Activated CD8-positive, alpha-beta T cell treated with anti-CD3 and anti-CD28 coated beads for 36 hours (primary cell): ENCODE measurements at regions not wholly inside any gene's neighbourhood (a gene's known extent, or its start where the extent isn't known, plus 50 kb on each side); places are given as distances from the start of the nearest gene placed in this dataset.

Experiments used
- ATAC-seq: fragments of 200-7000 bp; cut with Tn5 transposase; one replicate; pipeline ENCODE4 v1.10.0; 2021; ENCODE audit warnings: mild to moderate bottlenecking, moderate library complexity
- CTCF ChIA-PET: fragments of 350-600 bp; sonication (Branson Sonifier 250); formaldehyde crosslinking; loops from one replicate; lab custom pipeline; 2021; ENCODE audit warnings: antibody characterized with exemption; lab: Charles Lee
- POLR2A ChIA-PET: fragments of 350-600 bp; sonication (Branson Sonifier 250); formaldehyde crosslinking; loops from one replicate; lab custom pipeline; 2021; ENCODE audit warnings: antibody characterized with exemption; lab: Charles Lee
- DNase-seq: peaks from one replicate; pipeline ENCODE4 v3.0.0-alpha.2; 2020
- H3K27ac Mint-ChIP-seq: one replicate; pipeline ENCODE4 v1.8.0; 2021; ENCODE audit warnings: mild to moderate bottlenecking, mixed read lengths
- H3K27me3 Mint-ChIP-seq: one replicate; pipeline ENCODE4 v1.8.0; 2021; ENCODE audit warnings: mixed read lengths
- H3K36me3 Mint-ChIP-seq: one replicate; pipeline ENCODE4 v1.8.0; 2021; ENCODE audit warnings: low read depth, mixed read lengths
- H3K4me1 Mint-ChIP-seq: one replicate; pipeline ENCODE4 v1.8.0; 2021; ENCODE audit warnings: low read depth, mixed read lengths
- H3K4me3 Mint-ChIP-seq: one replicate; pipeline ENCODE4 v1.8.0; 2021; ENCODE audit warnings: mild to moderate bottlenecking, moderate library complexity, mixed read lengths
- H3K9me3 Mint-ChIP-seq: one replicate; pipeline ENCODE4 v1.8.0; 2021; ENCODE audit warnings: mixed read lengths
- intact Hi-C: fragments of 100-400 bp; cut with micrococcal nuclease; formaldehyde crosslinking; loops from one replicate; pipeline ENCODE4 v1.10.0; 2022
- TF ChIP-seq, protein P1 (sequence below): fragments of 200-600 bp; IDR thresholded peaks from one replicate; pipeline ENCODE4 v1.8.0; 2022; ENCODE audit warnings: antibody characterized with exemption, mild to moderate bottlenecking

DNA sequence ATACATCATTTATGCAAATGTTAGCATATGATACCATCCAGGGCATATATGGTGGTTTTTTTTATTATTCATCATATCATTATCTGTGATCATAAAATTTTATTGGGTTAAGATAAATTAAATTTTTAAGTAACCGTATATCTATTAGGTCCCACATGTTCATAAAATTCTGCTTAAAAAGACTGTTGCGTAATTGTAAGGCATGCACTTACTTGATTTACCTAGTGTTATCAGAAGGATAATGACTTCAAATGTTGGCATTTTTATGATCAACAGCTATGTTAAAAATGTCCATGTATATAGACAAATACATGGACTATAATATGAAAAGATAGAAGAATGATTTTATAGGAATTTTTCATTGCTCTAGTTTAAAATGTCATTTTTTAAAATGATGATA is 1625.5 kb upstream of the CELF4 start:
- no peaks in the 10 kb centered on the region for H3K27me3 Mint-ChIP-seq
- no peaks in the 10 kb centered on the region for H3K4me1 Mint-ChIP-seq
- H3K9me3 Mint-ChIP-seq = peaks cover 2% of the 10 kb centered on the region
- no peak overlapping the region for H3K27ac Mint-ChIP-seq
- intact Hi-C loops = no loop called here
- ChIA-PET CTCF (no interaction called here), POLR2A (no interaction called here)
- TF ChIP-seq, protein P1, sequence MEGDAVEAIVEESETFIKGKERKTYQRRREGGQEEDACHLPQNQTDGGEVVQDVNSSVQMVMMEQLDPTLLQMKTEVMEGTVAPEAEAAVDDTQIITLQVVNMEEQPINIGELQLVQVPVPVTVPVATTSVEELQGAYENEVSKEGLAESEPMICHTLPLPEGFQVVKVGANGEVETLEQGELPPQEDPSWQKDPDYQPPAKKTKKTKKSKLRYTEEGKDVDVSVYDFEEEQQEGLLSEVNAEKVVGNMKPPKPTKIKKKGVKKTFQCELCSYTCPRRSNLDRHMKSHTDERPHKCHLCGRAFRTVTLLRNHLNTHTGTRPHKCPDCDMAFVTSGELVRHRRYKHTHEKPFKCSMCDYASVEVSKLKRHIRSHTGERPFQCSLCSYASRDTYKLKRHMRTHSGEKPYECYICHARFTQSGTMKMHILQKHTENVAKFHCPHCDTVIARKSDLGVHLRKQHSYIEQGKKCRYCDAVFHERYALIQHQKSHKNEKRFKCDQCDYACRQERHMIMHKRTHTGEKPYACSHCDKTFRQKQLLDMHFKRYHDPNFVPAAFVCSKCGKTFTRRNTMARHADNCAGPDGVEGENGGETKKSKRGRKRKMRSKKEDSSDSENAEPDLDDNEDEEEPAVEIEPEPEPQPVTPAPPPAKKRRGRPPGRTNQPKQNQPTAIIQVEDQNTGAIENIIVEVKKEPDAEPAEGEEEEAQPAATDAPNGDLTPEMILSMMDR = no peak
- DNase-seq = no peak
- no peak overlapping the region for H3K4me3 Mint-ChIP-seq
- ATAC-seq = no peak
- no peaks in the 10 kb centered on the region for H3K36me3 Mint-ChIP-seq

DNA sequence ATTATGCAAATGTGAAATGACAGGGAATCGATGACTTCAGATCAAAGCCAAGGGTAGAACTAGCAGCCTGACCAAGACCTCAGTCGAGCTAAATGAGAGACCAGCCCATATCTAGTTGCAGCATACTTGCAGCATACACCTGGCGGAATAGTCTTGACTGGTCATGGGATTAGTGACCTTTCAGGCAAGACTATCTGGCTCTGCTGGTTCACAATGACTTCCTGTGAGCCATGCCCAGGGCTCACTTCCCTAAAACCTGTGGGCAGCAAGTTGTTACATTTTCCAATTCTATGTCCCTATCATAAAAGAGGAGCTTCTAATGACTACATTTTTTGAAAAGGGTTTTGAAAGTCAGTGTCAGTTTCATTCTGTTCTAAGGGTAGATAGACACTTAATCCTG is 1624.9 kb upstream of the CELF4 start:
- CTCF ChIA-PET = no interaction called here
- Mint-ChIP-seq H3K27me3 (no peaks in the 10 kb centered on the region), H3K4me1 (no peaks in the 10 kb centered on the region), H3K36me3 (no peaks in the 10 kb centered on the region), H3K4me3 (no peak overlapping the region), H3K27ac (no peak overlapping the region), H3K9me3 (peaks cover 2% of the 10 kb centered on the region)
- ATAC-seq (no peak), DNase-seq (no peak)
- POLR2A ChIA-PET = no interaction called here
- TF ChIP-seq, protein P1 = no peak
- intact Hi-C loops = no loop called here

DNA sequence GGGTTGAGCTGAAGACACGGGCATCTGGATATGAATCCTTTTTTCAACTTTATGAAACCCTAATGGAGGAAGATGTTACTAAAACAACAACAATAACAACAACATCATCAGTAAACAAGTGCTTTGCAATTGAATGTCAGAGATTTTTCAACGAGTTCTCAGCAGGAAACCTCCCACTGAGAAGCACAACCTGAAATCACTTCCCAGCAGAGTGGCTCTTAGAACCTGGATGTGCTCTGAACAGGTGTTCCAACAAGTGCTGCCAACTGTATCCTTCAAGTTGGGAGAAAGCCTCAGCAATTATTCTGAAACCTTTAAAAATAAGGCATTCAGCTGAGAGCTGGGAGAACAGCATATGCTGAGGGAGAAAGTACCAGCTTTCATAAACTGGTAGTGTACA is 1622.7 kb upstream of the CELF4 start:
- Mint-ChIP-seq H3K27me3 (no peaks in the 10 kb centered on the region), H3K4me1 (no peaks in the 10 kb centered on the region), H3K36me3 (no peaks in the 10 kb centered on the region), H3K4me3 (no peak overlapping the region), H3K9me3 (no peaks in the 10 kb centered on the region), H3K27ac (no peak overlapping the region)
- ATAC-seq (no peak), DNase-seq (no peak)
- intact Hi-C loops = no loop called here
- TF ChIP-seq, protein P1 = no peak
- ChIA-PET CTCF (interaction anchor here (1.8 kb wide), 1 partner anchor 11 kb away, joined by 4 read pairs; no protein-coding TSS in a partner anchor), POLR2A (no interaction called here)

DNA sequence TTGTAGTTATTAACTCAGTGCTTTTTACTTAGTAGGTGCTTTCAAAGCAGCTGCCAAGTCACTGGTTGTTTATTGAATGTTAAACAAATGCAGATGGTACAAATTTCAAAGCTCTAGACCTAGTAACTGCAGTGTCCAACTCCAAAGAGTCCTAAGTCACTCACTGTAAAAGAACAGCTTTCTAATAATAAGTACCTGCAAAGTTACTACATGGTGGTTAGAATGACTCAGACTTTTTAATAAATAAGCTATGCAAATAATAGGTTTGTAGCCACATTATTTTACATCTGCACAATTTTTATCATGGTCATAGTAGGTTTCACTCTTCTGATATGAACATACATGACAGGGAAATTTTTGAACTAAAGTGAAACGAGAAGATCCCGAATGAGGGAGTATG is 1620.4 kb upstream of the CELF4 start:
- H3K9me3 Mint-ChIP-seq = no peaks in the 10 kb centered on the region
- no peak overlapping the region for H3K4me3 Mint-ChIP-seq
- no peak overlapping the region for H3K27ac Mint-ChIP-seq
- no peaks in the 10 kb centered on the region for H3K36me3 Mint-ChIP-seq
- POLR2A ChIA-PET = no interaction called here
- DNase-seq (no peak), ATAC-seq (no peak)
- no peaks in the 10 kb centered on the region for H3K27me3 Mint-ChIP-seq
- CTCF ChIA-PET = no interaction called here
- TF ChIP-seq, protein P1 = no peak
- intact Hi-C loops = no loop called here
- H3K4me1 Mint-ChIP-seq = no peaks in the 10 kb centered on the region

DNA sequence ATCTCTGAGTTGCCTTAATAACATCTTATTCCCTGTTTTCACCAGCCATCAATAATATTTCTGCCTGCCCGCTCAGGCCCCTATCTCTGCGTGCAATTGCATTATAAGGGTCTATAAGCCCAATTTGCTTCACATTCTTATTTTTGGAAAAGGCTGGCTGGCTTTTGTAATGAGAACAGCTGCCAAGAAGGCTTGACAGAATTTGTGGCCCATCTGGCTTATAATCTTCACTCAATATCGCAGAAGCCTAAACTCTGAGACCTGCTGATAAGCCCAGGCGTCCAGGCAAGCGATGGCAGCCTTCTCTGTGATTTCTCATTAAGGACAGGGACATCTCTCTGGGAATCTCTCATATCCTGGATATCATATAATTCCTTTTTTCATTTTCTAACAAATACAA is 1618.6 kb upstream of the CELF4 start:
- Mint-ChIP-seq H3K27ac (no peak overlapping the region), H3K4me3 (no peak overlapping the region), H3K4me1 (no peaks in the 10 kb centered on the region), H3K27me3 (no peaks in the 10 kb centered on the region), H3K9me3 (no peaks in the 10 kb centered on the region), H3K36me3 (no peaks in the 10 kb centered on the region)
- DNase-seq = no peak
- intact Hi-C loops = no loop called here
- no peak for ATAC-seq
- POLR2A ChIA-PET = no interaction called here
- TF ChIP-seq, protein P1 = no peak
- CTCF ChIA-PET = no interaction called here
